Sigmoid colon (tissue), 6 donors: ENCODE measurements at regions not wholly inside any gene's neighbourhood (a gene's known extent, or its start where the extent isn't known, plus 50 kb on each side); places are given as distances from the start of the nearest gene placed in this dataset.
A peak's percentile ranks its signal among the peaks of the same experiment; 100 is the strongest.

Experiments
- DNase-seq: peaks from one replicate; pipeline ENCODE4 v3.0.0-alpha.2; 2019
- H3K27ac ChIP-seq, 4 donors: fragments of 200-600 bp; sonication (generic); one replicate each; pipeline ENCODE4 v1.5.1; 2016 to 2019; ENCODE audit warnings: mild to moderate bottlenecking in 1 of 4
- H3K27me3 ChIP-seq, 3 donors: fragments of 200-600 bp; sonication (generic); one replicate each; pipeline ENCODE4 v1.5.1; 2019; ENCODE audit warnings: mild to moderate bottlenecking in 1 of 3
- H3K36me3 ChIP-seq, 4 donors: fragments of 200-600 bp; sonication (generic); one replicate each; pipeline ENCODE4 v1.5.1; 2016 to 2019
- H3K4me1 ChIP-seq, 4 donors: fragments of 200-600 bp; sonication (generic); one replicate each; pipeline ENCODE4 v1.5.1; 2017 to 2019
- H3K4me3 ChIP-seq, 4 donors: fragments of 200-600 bp; sonication (generic); one replicate each; pipeline ENCODE4 v1.5.1; 2017 to 2019; ENCODE audit warnings: mild to moderate bottlenecking in 2 of 4, moderate library complexity in 1 of 4
- H3K9me3 ChIP-seq, 4 donors: fragments of 200-600 bp in 3 of 4; sonication (generic) in 3 of 4; one replicate each; pipeline versions ENCODE4 v1.5.1 to v1.6.1; 2013 to 2019
- CTCF ChIP-seq, 4 experiments: fragments of 450-650 bp in 3 of 4; fragments of 200-600 bp in 1 of 4; IDR thresholded peaks; one replicate each; pipeline ENCODE4 v1.5.1; 2016 to 2019; ENCODE audit warnings: antibody characterized with exemption in 4 of 4, mild to moderate bottlenecking in 3 of 4, moderate library complexity in 2 of 4
- EP300 ChIP-seq, 4 donors: sonication (generic); formaldehyde crosslinking; IDR thresholded peaks; one replicate each; pipeline ENCODE4 v1.6.1; 2017; ENCODE audit warnings: antibody characterized with exemption in 4 of 4
- POLR2A ChIP-seq, 2 donors: fragments of 450-650 bp; IDR thresholded peaks; one replicate each; pipeline ENCODE4 v1.6.1; 2016; ENCODE audit warnings: antibody characterized with exemption in 2 of 2, mild to moderate bottlenecking in 2 of 2, moderate library complexity in 2 of 2
- POLR2AphosphoS5 ChIP-seq, 4 donors: sonication (generic); formaldehyde crosslinking; IDR thresholded peaks; one replicate each; pipeline ENCODE4 v1.6.1; 2017; ENCODE audit warnings: antibody characterized with exemption in 4 of 4
- WGBS, 2 donors: extraction: QIAGEN DNeasy Blood & Tissue Kit; methylation state at CpG; one replicate each; pipeline ENCODE4 v1.1.7; 2013; 5-methylcytosine and 5-hydroxymethylcytosine counted together
- intact Hi-C: fragments of 100-400 bp; cut with DNase I; formaldehyde crosslinking; loops from one replicate; pipeline ENCODE4 v1.15.1; 2023
- donor health status: healthy with polysubstance abuse.
- donor health status: healthy.

DNA sequence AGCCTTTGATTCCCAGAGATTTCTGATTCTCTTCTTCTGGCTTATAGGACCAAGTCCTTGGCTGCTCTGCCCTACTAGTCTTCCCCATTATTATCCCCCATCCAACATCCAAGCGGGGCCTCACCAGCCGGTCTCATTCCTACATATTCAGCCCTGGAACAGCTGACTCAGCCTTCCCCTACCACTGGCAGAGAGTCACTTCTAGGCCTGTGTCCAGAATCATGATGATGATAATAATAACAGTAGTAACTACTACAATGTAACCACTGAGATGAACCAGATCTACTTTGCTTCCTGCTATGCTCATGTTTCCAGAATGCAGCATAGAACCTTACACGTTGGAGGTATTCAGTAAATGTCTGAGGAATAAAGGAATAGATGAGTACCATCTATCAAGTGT is 295.2 kb downstream of the SRBD1 start:
- no peak for DNase-seq
- no peaks in the 10 kb centered on the region for H3K36me3 ChIP-seq
- H3K4me3 ChIP-seq = no peak overlapping the region
- 69 to 78% methylated on average over 3 of the region's 3 CpGs for WGBS, 2 donors
- peaks cover 0 to 21% (median 7%) of the 10 kb centered on the region in 4 donors for H3K4me1 ChIP-seq
- H3K27me3 ChIP-seq = no peaks in the 10 kb centered on the region
- intact Hi-C loops = no loop called here
- H3K9me3 ChIP-seq = no peaks in the 10 kb centered on the region
- peak overlapping the region in 2 of 4 donors; percentile 31 to 60 for H3K27ac ChIP-seq
- TF ChIP-seq CTCF (IDR thresholded peaks at IDR 0.05) = no peak
- no peak for TF ChIP-seq POLR2A (IDR thresholded peaks at IDR 0.05)
- TF ChIP-seq POLR2AphosphoS5 (IDR thresholded peaks at IDR 0.05) = peak in 3 of 4 donors; percentile 62 to 77 (median 68)

- intact Hi-C loops = no loop called here
- TF ChIP-seq POLR2AphosphoS5 (IDR thresholded peaks at IDR 0.05) (no peak), EP300 (IDR thresholded peaks at IDR 0.05) (no peak), POLR2A (IDR thresholded peaks at IDR 0.05) (no peak)
These were observed 298.8 kb downstream of the SRBD1 start for GRCh38 chr2:45312275-45312674.

DNA sequence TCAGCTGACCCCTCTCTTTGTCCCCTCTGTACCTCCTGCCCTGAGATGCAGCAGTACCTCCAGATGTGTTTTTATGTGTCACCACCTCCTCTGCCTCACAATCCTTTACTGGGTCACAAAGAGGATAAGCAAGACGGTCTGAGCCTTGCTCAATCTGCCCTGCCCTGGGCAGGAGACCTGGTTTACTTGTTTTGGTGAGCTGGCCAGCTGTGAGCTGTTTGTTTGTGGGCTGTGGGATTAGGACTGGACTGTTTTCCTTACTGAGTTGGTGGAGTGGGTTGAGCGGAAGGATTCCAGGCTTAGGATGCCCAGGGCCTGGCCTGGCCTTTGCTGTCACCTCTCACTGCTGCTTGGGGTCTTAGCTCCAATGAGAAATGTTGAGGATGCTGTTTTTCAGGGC is 299.5 kb downstream of the SRBD1 start:
- Histone ChIP-seq H3K27ac (no peak overlapping the region), H3K4me1 (peaks cover 0 to 13% (median 4%) of the 10 kb centered on the region in 4 donors), H3K9me3 (no peaks in the 10 kb centered on the region), H3K36me3 (no peaks in the 10 kb centered on the region), H3K27me3 (no peaks in the 10 kb centered on the region), H3K4me3 (no peak overlapping the region)
- no peak for TF ChIP-seq POLR2A (IDR thresholded peaks at IDR 0.05)
- TF ChIP-seq POLR2AphosphoS5 (IDR thresholded peaks at IDR 0.05) = no peak
- no peak for TF ChIP-seq EP300 (IDR thresholded peaks at IDR 0.05)
- TF ChIP-seq CTCF (IDR thresholded peaks at IDR 0.05) = no peak
- 68 to 81% methylated on average over 2 of the region's 2 CpGs for WGBS, 2 donors
- intact Hi-C loops = no loop called here
- no peak for DNase-seq

More at GRCh38 chr2:45312275-45312674, 298.8 kb downstream of the SRBD1 start:
- H3K27me3 ChIP-seq = no peaks in the 10 kb centered on the region
- no peaks in the 10 kb centered on the region for H3K9me3 ChIP-seq
- no peak for DNase-seq
- H3K4me1 ChIP-seq = peaks cover 0 to 20% (median 7%) of the 10 kb centered on the region in 4 donors
- WGBS, 2 donors = 18 to 67% methylated on average over 7 of the region's 7 CpGs
- no peak overlapping the region for H3K4me3 ChIP-seq
- H3K36me3 ChIP-seq = no peaks in the 10 kb centered on the region
- H3K27ac ChIP-seq = no peak overlapping the region

DNA sequence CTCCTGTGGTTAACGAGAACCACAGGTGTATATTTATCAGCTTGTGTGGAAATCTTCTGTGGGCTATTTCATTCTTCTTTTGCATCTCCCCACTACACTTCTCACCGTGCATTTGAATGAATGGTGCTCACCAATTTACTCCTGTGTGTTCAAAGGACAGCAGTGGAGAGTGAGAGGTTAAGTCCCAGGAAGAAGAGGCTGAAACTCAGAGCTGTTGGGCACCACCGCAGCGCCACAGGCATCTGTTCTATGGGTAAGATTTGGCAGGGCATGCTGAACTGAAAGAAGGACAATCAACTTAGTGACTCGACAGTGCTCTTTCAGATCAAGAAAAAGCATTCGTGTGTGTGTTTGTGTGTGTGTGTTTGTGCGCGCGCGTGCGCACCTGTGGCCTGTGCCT is 297.9 kb upstream of the SIX2 start:
- Histone ChIP-seq H3K27ac (no peak overlapping the region), H3K27me3 (peaks cover 0 to 14% (median 0%) of the 10 kb centered on the region in 3 donors), H3K4me3 (no peak overlapping the region), H3K9me3 (no peaks in the 10 kb centered on the region), H3K4me1 (no peaks in the 10 kb centered on the region), H3K36me3 (no peaks in the 10 kb centered on the region)
- intact Hi-C loops = no loop called here
- TF ChIP-seq EP300 (IDR thresholded peaks at IDR 0.05) = no peak
- TF ChIP-seq CTCF (IDR thresholded peaks at IDR 0.05) = no peak
- TF ChIP-seq POLR2AphosphoS5 (IDR thresholded peaks at IDR 0.05) = no peak
- TF ChIP-seq POLR2A (IDR thresholded peaks at IDR 0.05) = no peak
- 90 to 92% methylated on average over 11 of the region's 11 CpGs for WGBS, 2 donors
- no peak for DNase-seq

DNA sequence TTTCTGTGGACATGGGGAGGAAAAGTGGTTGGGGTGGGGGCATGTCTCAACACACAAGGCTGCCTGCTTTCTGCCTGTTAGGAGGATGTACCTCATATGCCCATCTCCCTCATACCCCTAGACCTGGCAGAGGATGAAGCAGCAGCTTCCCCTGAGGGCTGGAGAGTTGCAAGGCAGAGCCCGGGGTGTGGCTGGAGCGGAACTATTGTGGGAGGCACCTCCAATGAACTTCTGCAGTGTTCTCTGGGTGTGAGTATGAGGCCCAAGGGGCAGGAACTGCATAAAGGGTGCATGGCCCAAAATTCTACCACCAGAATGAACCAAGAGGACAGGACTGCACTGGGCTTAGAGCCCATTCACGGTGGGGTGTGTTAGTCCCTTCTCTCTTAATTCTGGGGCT is 296.3 kb upstream of the SIX2 start:
- 37 to 73% methylated on average over 3 of the region's 3 CpGs for WGBS, 2 donors
- Histone ChIP-seq H3K9me3 (no peaks in the 10 kb centered on the region), H3K27ac (no peak overlapping the region), H3K4me3 (no peak overlapping the region), H3K4me1 (no peaks in the 10 kb centered on the region), H3K36me3 (no peaks in the 10 kb centered on the region), H3K27me3 (peaks cover 0 to 14% (median 0%) of the 10 kb centered on the region in 3 donors)
- TF ChIP-seq POLR2AphosphoS5 (IDR thresholded peaks at IDR 0.05) (no peak), CTCF (IDR thresholded peaks at IDR 0.05) (no peak)
- DNase-seq = no peak
- intact Hi-C loops = no loop called here
